A549 (cell line): ENCODE measurements at regions not wholly inside any gene's neighbourhood (a gene's known extent, or its start where the extent isn't known, plus 50 kb on each side); places are given as distances from the start of the nearest gene placed in this dataset.

Experiments used
- CEBPB ChIP-seq, 2 experiments: fragments of >200 bp in 1 of 2; sonication (Bioruptor Twin) in 1 of 2; formaldehyde crosslinking in 1 of 2; IDR thresholded peaks; 2 replicates each; pipeline ENCODE4 v1.6.1; 2012 to 2016
- CHD2 ChIP-seq: fragments of 150-350 bp; IDR thresholded peaks from 2 replicates; pipeline ENCODE4 v1.6.1; 2014; ENCODE audit warnings: low read length; ENCODE audit not compliant: partially characterized antibody
- CTCF ChIP-seq: fragments of >200 bp; sonication (Bioruptor Twin); formaldehyde crosslinking; IDR thresholded peaks from 3 replicates; pipeline ENCODE4 v1.5.1; 2016
- EP300 ChIP-seq, 2 experiments: fragments of >200 bp; sonication (Bioruptor Twin); formaldehyde crosslinking; IDR thresholded peaks; 2 replicates in 1 of 2; 3 replicates in 1 of 2; pipeline ENCODE4 v1.6.1; 2016 to 2017
- ESRRA ChIP-seq: fragments of 150-350 bp; IDR thresholded peaks from 2 replicates; pipeline ENCODE4 v1.6.1; 2014; ENCODE audit warnings: mild to moderate bottlenecking, low read length, borderline replicate concordance
- FOSL2 ChIP-seq, 2 experiments: fragments of 450-650 bp in 1 of 2; fragments of >200 bp in 1 of 2; sonication (Bioruptor Twin) in 1 of 2; formaldehyde crosslinking; IDR thresholded peaks; 2 replicates each; pipeline versions ENCODE4 v1.5.0 to v1.6.1; 2016 to 2020; ENCODE audit warnings: mild to moderate bottlenecking in 1 of 2, moderate library complexity in 1 of 2
- MAX ChIP-seq: IDR thresholded peaks from 2 replicates; pipeline ENCODE4 v1.6.1; 2012
- PBX3 ChIP-seq: IDR thresholded peaks from 2 replicates; pipeline ENCODE4 v1.6.1; 2012
- POLR2AphosphoS2 ChIP-seq: conservative IDR thresholded peaks from 2 replicates; pipeline ENCODE4 v1.6.1; 2012; ENCODE audit warnings: low read length, improper control_type of control experiment, inconsistent platforms
- REST ChIP-seq: fragments of 200-600 bp; sonication (generic); IDR thresholded peaks from 2 replicates; pipeline ENCODE4 v1.6.1; 2016; ENCODE audit warnings: antibody characterized with exemption, mild to moderate bottlenecking, moderate library complexity
- RFX5 ChIP-seq: fragments of 450-650 bp; IDR thresholded peaks from 2 replicates; pipeline ENCODE4 v1.7.1; 2014; ENCODE audit warnings: antibody characterized with exemption, mild to moderate bottlenecking, moderate library complexity
- SMC3 ChIP-seq: fragments of >200 bp; sonication (Bioruptor Twin); formaldehyde crosslinking; IDR thresholded peaks from 3 replicates; pipeline ENCODE4 v1.6.1; 2018; ENCODE audit warnings: inconsistent platforms
- TP53 ChIP-seq: fragments of 250-450 bp; sonication (Bioruptor Pico); IDR thresholded peaks from 2 replicates; pipeline ENCODE4 v1.5.0; 2021; ENCODE audit warnings: mild to moderate bottlenecking, moderate library complexity

GRCh38 chr14:87391066-87391465 is 601.9 kb downstream of the GALC start:
- TF ChIP-seq SMC3 (no peak), POLR2AphosphoS2 (no peak), CTCF (no peak), CHD2 (no peak), TP53 (no peak), CEBPB (IDR thresholded peaks at IDR 0.05) (no peak), FOSL2 (IDR thresholded peaks at IDR 0.05) (no peak), FOSL2 (CRISPR knock-in tag; IDR thresholded peaks at IDR 0.05) (no peak), MAX (no peak), REST (no peak), EP300 (IDR thresholded peaks at IDR 0.05) (no peak), PBX3 (no peak), RFX5 (no peak), ESRRA (no peak)
